Loucy (cell line): ENCODE measurements at regions not wholly inside any gene's neighbourhood (a gene's known extent, or its start where the extent isn't known, plus 50 kb on each side); places are given as distances from the start of the nearest gene placed in this dataset.
"Not testable (repeated sequence)": the region's sequence is repeated elsewhere in the genome, so short reads cannot be mapped to it uniquely, and the experiment has no call there.

Source experiments
- H2AFZ ChIP-seq: fragments of 200-600 bp; sonication (generic); 2 replicates; pipeline ENCODE4 v1.6.0; 2016; ENCODE audit warnings: antibody characterized with exemption, mild to moderate bottlenecking, low read length, moderate library complexity
- H3F3A ChIP-seq: fragments of 200-600 bp; 2 replicates; pipeline ENCODE4 v1.6.0; 2016; ENCODE audit warnings: antibody characterized with exemption, low read depth, mild to moderate bottlenecking
- H3K27me3 ChIP-seq: fragments of 200-600 bp; sonication (generic); 2 replicates; pipeline ENCODE4 v1.6.1; 2014; ENCODE audit warnings: low read length, mild to moderate bottlenecking; ENCODE audit not compliant: insufficient read depth, poor library complexity, severe bottlenecking
- H3K36me3 ChIP-seq: fragments of 200-600 bp; sonication (generic); 2 replicates; pipeline ENCODE4 v1.6.1; 2016; ENCODE audit warnings: low read length; ENCODE audit not compliant: insufficient read depth
- H3K4me1 ChIP-seq: fragments of 200-600 bp; sonication (generic); 2 replicates; pipeline ENCODE4 v1.5.1; 2014; ENCODE audit warnings: low read length, mild to moderate bottlenecking; ENCODE audit not compliant: insufficient read depth, poor library complexity, severe bottlenecking
- H3K4me2 ChIP-seq: fragments of 200-600 bp; sonication (generic); 2 replicates; pipeline ENCODE4 v1.6.0; 2014; ENCODE audit warnings: antibody characterized with exemption, low read length, low read depth, mild to moderate bottlenecking; ENCODE audit not compliant: poor library complexity, severe bottlenecking
- H3K4me3 ChIP-seq: fragments of 200-600 bp; sonication (generic); 2 replicates; pipeline ENCODE4 v1.5.1; 2014; ENCODE audit warnings: low read length, mild to moderate bottlenecking, mixed read lengths; ENCODE audit not compliant: poor library complexity, severe bottlenecking
- H3K79me2 ChIP-seq: fragments of 200-600 bp; sonication (generic); 2 replicates; pipeline ENCODE4 v1.6.1; 2014; ENCODE audit warnings: low read length; ENCODE audit not compliant: insufficient read depth
- H3K9ac ChIP-seq: fragments of 200-600 bp; sonication (generic); 2 replicates; pipeline ENCODE4 v1.6.0; 2014; ENCODE audit warnings: mild to moderate bottlenecking, low read depth, low read length, moderate library complexity; ENCODE audit not compliant: poor library complexity, severe bottlenecking
- H3K9me2 ChIP-seq: fragments of 200-600 bp; sonication (generic); replicated peaks from 2 replicates; pipeline ENCODE4 v1.6.1; 2016; ENCODE audit warnings: low read depth, low read length, mixed read lengths
- H3K9me3 ChIP-seq: fragments of 200-600 bp; sonication (generic); 2 replicates; pipeline ENCODE4 v1.6.1; 2014; ENCODE audit warnings: mild to moderate bottlenecking, antibody characterized with exemption, low read length, low read depth; ENCODE audit not compliant: insufficient read depth
- H4K20me1 ChIP-seq: fragments of 200-600 bp; sonication (generic); 2 replicates; pipeline ENCODE4 v1.6.0; 2014; ENCODE audit warnings: antibody characterized with exemption, low read length, mild to moderate bottlenecking; ENCODE audit not compliant: insufficient read depth, poor library complexity, severe bottlenecking
- EZH2phosphoT487 ChIP-seq: fragments of 200-600 bp; IDR thresholded peaks from 2 replicates; pipeline ENCODE4 v1.6.1; 2018; ENCODE audit warnings: antibody characterized with exemption, mild to moderate bottlenecking, moderate library complexity, borderline replicate concordance
- TF ChIP-seq, protein P1 (sequence below): fragments of 200-600 bp; sonication (generic); conservative IDR thresholded peaks from 2 replicates; pipeline ENCODE4 v1.5.1; 2014; ENCODE audit warnings: mild to moderate bottlenecking, antibody characterized with exemption, low read length

DNA sequence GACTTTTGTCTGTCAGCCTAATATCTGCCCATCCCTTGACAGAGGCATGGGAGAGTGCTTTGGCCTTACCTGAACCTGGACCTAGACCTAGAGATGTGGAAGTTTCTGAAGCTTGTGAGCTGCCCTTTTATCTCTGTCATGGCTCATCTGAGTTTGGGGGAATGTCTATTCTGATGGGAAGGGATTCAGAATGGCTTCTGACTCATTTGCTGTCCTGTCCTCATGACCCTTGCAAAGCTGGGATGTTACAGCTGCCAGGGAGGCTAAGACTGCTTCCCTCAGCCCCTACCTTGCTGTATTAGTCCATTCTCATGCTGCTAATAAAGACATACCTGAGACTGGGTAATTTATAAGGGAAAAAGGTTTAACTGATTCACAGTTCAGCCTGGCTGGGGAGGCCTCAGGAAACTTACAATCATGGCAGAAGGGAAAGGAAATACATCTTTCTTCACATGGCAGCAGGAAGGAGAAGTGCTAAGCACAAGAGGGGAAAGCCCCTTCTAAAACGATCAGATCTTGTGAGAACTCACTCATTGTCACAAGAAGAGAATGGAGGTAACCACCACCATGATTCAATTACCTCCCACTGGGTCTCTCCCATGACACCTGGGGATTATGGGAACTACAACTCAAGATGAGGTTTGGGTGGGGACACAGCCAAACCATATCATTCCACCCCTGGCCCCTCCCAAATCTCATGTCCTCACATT is 252.2 kb downstream of the ERMARD start:
- TF ChIP-seq, protein P1, sequence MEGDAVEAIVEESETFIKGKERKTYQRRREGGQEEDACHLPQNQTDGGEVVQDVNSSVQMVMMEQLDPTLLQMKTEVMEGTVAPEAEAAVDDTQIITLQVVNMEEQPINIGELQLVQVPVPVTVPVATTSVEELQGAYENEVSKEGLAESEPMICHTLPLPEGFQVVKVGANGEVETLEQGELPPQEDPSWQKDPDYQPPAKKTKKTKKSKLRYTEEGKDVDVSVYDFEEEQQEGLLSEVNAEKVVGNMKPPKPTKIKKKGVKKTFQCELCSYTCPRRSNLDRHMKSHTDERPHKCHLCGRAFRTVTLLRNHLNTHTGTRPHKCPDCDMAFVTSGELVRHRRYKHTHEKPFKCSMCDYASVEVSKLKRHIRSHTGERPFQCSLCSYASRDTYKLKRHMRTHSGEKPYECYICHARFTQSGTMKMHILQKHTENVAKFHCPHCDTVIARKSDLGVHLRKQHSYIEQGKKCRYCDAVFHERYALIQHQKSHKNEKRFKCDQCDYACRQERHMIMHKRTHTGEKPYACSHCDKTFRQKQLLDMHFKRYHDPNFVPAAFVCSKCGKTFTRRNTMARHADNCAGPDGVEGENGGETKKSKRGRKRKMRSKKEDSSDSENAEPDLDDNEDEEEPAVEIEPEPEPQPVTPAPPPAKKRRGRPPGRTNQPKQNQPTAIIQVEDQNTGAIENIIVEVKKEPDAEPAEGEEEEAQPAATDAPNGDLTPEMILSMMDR: no peak
- TF ChIP-seq EZH2phosphoT487: no peak
- no peaks in the 10 kb centered on the region for H3F3A ChIP-seq
- no peaks in the 10 kb centered on the region for H3K79me2 ChIP-seq
- no peaks in the 10 kb centered on the region for H3K4me1 ChIP-seq
- no peaks in the 10 kb centered on the region for H4K20me1 ChIP-seq
- H3K4me2 ChIP-seq: no peak overlapping the region
- H3K36me3 ChIP-seq: no peaks in the 10 kb centered on the region
- H3K9ac ChIP-seq: no peak overlapping the region
- no peak overlapping the region for H3K4me3 ChIP-seq
- no peaks in the 10 kb centered on the region for H3K27me3 ChIP-seq
- peaks cover 35% of the 10 kb centered on the region; the same call in 1 of the 2 replicates for H3K9me3 ChIP-seq
- no peak overlapping the region for H2AFZ ChIP-seq
- no peaks in the 10 kb centered on the region for H3K9me2 ChIP-seq

DNA sequence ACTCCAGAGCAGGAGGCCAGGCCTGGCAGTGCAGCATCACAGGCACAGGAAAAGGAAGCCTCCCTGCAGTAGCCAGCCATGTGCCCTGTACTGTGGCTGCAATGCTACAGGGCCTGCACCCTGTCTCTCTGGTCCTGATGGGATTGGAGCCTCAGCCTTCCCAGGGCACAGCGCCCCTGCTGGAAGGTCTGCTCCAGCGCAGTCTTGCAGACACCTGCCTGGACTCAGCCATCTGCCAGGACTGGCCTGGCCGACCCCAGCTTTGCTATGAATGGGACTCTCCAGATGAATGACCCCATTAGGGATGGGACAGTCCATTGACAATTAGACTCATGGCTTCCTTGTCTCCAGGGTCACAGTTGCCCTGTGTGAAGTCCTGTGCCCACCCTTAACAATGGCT is 251.6 kb downstream of the ERMARD start:
- Histone ChIP-seq H3K79me2 (no peaks in the 10 kb centered on the region), H2AFZ (no peak overlapping the region), H3K9me2 (no peaks in the 10 kb centered on the region), H3K27me3 (no peaks in the 10 kb centered on the region), H4K20me1 (no peaks in the 10 kb centered on the region), H3K4me2 (no peak overlapping the region), H3K4me3 (no peak overlapping the region), H3K9me3 (peaks cover 35% of the 10 kb centered on the region; the same call in 1 of the 2 replicates), H3K36me3 (no peaks in the 10 kb centered on the region), H3K4me1 (no peaks in the 10 kb centered on the region), H3K9ac (no peak overlapping the region), H3F3A (no peaks in the 10 kb centered on the region)
- no peak for TF ChIP-seq EZH2phosphoT487
- TF ChIP-seq, protein P1: no peak; the same call in 1 of the 2 replicates

DNA sequence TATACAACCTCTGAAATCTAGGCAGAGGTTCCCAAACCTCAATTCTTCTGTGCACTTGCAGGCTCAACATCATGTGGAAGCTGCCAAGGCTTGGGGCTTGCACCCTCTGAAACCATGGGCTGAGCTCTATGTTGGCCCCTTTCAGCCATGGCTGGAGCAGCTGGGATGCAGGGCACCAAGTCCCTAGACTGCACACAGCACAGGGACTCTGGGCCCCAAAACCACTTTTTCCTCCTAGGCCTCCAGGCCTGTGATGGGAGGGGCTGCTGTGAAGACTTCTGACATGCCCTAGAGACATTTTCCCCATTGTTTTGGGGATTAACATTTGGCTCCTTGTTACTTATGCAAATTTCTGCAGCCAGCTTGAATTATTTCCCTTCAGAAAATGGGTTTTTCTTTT is 250.4 kb downstream of the ERMARD start:
- not testable (repeated sequence) for H3K4me1 ChIP-seq, H3F3A ChIP-seq, H3K4me2 ChIP-seq, H3K36me3 ChIP-seq, H2AFZ ChIP-seq, H3K4me3 ChIP-seq, H3K79me2 ChIP-seq, H4K20me1 ChIP-seq, H3K9ac ChIP-seq, H3K9me2 ChIP-seq, H3K27me3 ChIP-seq
- peaks cover 39% of the 10 kb centered on the region; the same call in 1 of the 2 replicates for H3K9me3 ChIP-seq
